ENCODE measurements at regions not wholly inside any gene's neighbourhood (a gene's known extent, or its start where the extent isn't known, plus 50 kb on each side); places are given as distances from the start of the nearest gene placed in this dataset.

DNA sequence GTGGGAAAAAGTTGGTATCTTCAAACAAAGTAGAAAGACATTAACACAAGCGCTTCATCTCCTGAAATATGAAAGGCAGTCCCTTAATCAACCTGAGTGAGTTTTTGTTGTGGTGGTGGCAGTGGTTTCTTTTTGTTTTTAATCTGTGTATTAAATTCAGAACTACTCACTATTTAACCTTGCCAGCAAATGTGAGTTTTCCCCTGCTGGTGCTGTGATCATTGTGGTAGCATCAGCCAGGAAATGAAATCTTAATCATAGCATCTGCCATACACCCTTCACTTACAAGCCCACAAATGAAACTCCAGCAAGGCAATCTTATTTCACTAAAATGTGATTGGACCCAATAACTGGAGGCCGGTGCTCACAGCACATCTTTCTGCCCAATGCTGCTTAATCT, 229.7 kb downstream of the SHOX2 start:
- Histone ChIP-seq H3K9me1 (ENCODE audit: control insufficient read depth, insufficient read depth, low read length) (no peaks in the 10 kb centered on the region), H3K27ac (ENCODE audit: extremely low read depth, low read depth, low read length) (no peak overlapping the region), H3K27me3 (ENCODE audit: control insufficient read depth in 2 of 2, insufficient read depth in 2 of 2, low read length in 2 of 2) (no peaks in the 10 kb centered on the region), H3K9ac (ENCODE audit: insufficient read depth in 1 of 2, low read depth in 2 of 2, low read length in 2 of 2) (no peak overlapping the region), H3K4me2 (ENCODE audit: insufficient read depth, low read length) (no peak overlapping the region), H3K79me2 (ENCODE audit: control insufficient read depth, insufficient read depth, low read length) (no peaks in the 10 kb centered on the region), H3K4me1 (replicated peaks in 1 of 2; ENCODE audit: control insufficient read depth in 2 of 2, insufficient read depth in 2 of 2, low read length in 2 of 2) (no peaks in the 10 kb centered on the region), H4K20me1 (replicated peaks; ENCODE audit: control insufficient read depth, insufficient read depth, low read length) (no peaks in the 10 kb centered on the region), H3K36me3 (ENCODE audit: control insufficient read depth, insufficient read depth, low read length) (no peaks in the 10 kb centered on the region), H2AFZ (ENCODE audit: low read depth, low read length) (no peak overlapping the region), H3K9me3 (replicated peaks; ENCODE audit: control insufficient read depth, insufficient read depth, low read depth, low read length) (no peaks in the 10 kb centered on the region), H3K4me3 (no peak overlapping the region)
- no peak for FAIRE-seq
- ChIA-PET CTCF (ENCODE audit: low intra/inter-chr PET ratio) (no interaction called here), POLR2A (interaction anchor here (0.6 kb wide), 1 partner anchor 74 kb away, joined by 4 read pairs; no protein-coding TSS in a partner anchor)
- intact Hi-C loops (cut with micrococcal nuclease) (no loop called here), in situ Hi-C loops (cut with MboI) (no loop called here)
- no peak for ATAC-seq
- WGBS (ENCODE audit: insufficient coverage, low coverage, missing lambda C conversion rate) = 0% methylated on average over 2 of the region's 2 CpGs
- DNase-seq (ENCODE audit: extremely low read depth in 1 of 4, low spot score in 3 of 4) = no peak
- TF ChIP-seq FOXK2 (conservative IDR thresholded peaks at IDR 0.05 in 1 of 2, IDR thresholded peaks at IDR 0.05 in 1 of 2; ENCODE audit: low read depth in 2 of 2) (no peak), AFF4 (CRISPR knock-in tag; IDR thresholded peaks at IDR 0.05) (no peak), MAX (CRISPR knock-in tag; IDR thresholded peaks at IDR 0.05) (no peak), RBBP5 (IDR thresholded peaks at IDR 0.05; ENCODE audit: borderline replicate concordance, insufficient read depth, low read length, poor library complexity, severe bottlenecking) (no peak), MITF (IDR thresholded peaks at IDR 0.05) (no peak), ZC3H11A (IDR thresholded peaks at IDR 0.05; ENCODE audit: low read depth, low read length) (no peak)
- BruUV-seq (replicated peaks) = no TSS peak
